DOHH2 (cell line): ENCODE measurements at regions not wholly inside any gene's neighbourhood (a gene's known extent, or its start where the extent isn't known, plus 50 kb on each side); places are given as distances from the start of the nearest gene placed in this dataset.

Experiments used
- EZH2phosphoT487 ChIP-seq: fragments of 200-600 bp; sonication (generic); IDR thresholded peaks from 2 replicates; pipeline ENCODE4 v1.6.1; 2017; ENCODE audit warnings: borderline replicate concordance, mild to moderate bottlenecking, antibody characterized with exemption, low read length, moderate library complexity, mixed read lengths
- TF ChIP-seq, protein P1 (sequence below): fragments of 200-600 bp; sonication (generic); IDR thresholded peaks from one replicate; pipeline ENCODE4 v1.5.1; 2014; ENCODE audit warnings: antibody characterized with exemption, mild to moderate bottlenecking, low read depth, low read length; ENCODE audit not compliant: poor library complexity, severe bottlenecking

DNA sequence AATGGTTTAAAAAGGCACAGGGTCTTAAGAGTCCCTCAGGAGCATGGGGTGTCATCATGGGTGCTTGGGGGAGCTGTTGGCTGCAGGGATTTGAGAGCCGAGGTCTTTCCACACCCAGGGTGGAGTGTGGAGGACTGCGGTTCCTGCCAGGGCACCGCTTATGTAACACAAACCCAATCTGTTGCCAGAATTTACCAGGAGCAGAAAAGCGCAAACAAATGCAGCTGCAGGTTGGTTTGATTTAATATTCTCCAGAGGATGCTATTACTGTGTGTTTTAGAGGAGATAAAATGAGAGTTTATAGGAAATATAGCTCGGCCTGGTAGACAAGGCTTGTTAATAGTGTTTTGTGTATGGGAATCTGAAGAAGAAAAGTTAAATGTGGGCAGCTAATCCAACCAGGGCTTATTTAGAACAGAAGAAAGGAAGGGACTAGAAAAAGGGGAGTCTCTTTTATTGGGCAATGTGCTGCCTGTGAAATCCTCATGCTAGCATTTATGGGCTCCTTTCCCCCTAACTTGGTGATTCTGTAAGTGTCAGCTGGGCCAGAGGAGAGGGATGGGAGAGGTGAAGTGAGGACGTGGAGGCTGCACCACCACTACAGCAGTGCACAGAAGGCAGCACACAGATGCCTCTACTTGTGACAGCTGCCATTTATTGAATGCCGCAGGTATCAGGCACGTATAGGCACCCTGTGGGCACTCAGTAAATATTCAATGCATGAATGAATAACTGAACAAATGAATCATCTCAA is 174.7 kb downstream of the KATNIP start:
- TF ChIP-seq, protein P1, sequence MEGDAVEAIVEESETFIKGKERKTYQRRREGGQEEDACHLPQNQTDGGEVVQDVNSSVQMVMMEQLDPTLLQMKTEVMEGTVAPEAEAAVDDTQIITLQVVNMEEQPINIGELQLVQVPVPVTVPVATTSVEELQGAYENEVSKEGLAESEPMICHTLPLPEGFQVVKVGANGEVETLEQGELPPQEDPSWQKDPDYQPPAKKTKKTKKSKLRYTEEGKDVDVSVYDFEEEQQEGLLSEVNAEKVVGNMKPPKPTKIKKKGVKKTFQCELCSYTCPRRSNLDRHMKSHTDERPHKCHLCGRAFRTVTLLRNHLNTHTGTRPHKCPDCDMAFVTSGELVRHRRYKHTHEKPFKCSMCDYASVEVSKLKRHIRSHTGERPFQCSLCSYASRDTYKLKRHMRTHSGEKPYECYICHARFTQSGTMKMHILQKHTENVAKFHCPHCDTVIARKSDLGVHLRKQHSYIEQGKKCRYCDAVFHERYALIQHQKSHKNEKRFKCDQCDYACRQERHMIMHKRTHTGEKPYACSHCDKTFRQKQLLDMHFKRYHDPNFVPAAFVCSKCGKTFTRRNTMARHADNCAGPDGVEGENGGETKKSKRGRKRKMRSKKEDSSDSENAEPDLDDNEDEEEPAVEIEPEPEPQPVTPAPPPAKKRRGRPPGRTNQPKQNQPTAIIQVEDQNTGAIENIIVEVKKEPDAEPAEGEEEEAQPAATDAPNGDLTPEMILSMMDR: no peak
- TF ChIP-seq EZH2phosphoT487: no peak
